Activated naive CD8-positive, alpha-beta T cell treated with anti-CD3 and anti-CD28 coated beads, Interleukin-2, amount 50 U/mL, for 24 hours (primary cell): ENCODE measurements at regions not wholly inside any gene's neighbourhood (a gene's known extent, or its start where the extent isn't known, plus 50 kb on each side); places are given as distances from the start of the nearest gene placed in this dataset.

ENCODE experiments used
- ATAC-seq: fragments of 150-1000 bp; cut with Tn5 transposase; one replicate; pipeline ENCODE4 v1.10.0; 2021
- DNase-seq: peaks from one replicate; pipeline ENCODE4 v3.0.0; 2021
- H3K27ac Mint-ChIP-seq: one replicate; pipeline ENCODE4 v1.8.0; 2021; ENCODE audit warnings: mild to moderate bottlenecking, mixed read lengths
- H3K27me3 Mint-ChIP-seq: one replicate; pipeline ENCODE4 v1.8.0; 2021; ENCODE audit warnings: mixed read lengths
- H3K36me3 Mint-ChIP-seq: one replicate; pipeline ENCODE4 v1.8.0; 2021; ENCODE audit warnings: low read depth, mixed read lengths
- H3K4me1 Mint-ChIP-seq: one replicate; pipeline ENCODE4 v1.8.0; 2021; ENCODE audit warnings: mixed read lengths
- H3K4me3 Mint-ChIP-seq: one replicate; pipeline ENCODE4 v1.8.0; 2021; ENCODE audit warnings: mild to moderate bottlenecking, moderate library complexity, mixed read lengths
- H3K9me3 Mint-ChIP-seq: one replicate; pipeline ENCODE4 v1.8.0; 2021; ENCODE audit warnings: mixed read lengths

DNA sequence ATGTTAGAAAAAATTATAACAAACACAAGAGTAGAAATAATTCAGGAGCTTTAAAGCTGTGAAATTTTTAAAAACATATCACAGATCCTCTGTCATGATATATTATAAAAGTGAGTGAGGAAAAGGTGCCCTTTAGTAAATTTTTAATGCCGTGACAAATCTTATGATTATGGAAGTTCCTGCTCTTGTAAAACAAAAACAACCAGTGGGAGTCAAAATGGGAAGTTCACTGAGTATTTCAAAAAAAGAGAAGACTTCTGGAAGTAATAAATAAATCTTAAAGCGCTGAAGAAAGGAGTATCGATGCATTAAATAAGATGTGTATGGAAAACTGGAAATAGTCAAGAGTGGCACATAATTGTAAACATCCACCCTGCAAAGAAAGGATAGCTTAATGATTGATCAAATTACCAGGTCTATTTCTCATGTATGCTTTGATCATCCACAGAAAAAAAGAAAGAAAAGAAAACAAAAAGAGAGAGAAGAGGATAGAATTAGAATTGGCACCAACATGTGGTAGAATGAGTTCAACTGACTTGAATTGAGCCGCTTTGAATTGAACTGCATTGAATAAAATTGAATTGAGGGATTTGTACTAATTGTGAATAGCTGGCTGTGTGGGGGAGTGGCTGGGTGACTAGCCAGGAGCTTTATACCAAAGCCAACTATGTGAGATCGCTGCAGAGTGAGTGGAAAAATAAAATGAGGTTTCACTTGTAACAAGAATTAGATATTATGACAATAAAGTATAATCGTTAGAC is 647.6 kb upstream of the SPRY2 start:
- ATAC-seq = no peak
- no peak overlapping the region for H3K4me3 Mint-ChIP-seq
- H3K9me3 Mint-ChIP-seq = peaks cover 16% of the 10 kb centered on the region
- no peaks in the 10 kb centered on the region for H3K27me3 Mint-ChIP-seq
- H3K36me3 Mint-ChIP-seq = no peaks in the 10 kb centered on the region
- no peak for DNase-seq
- H3K27ac Mint-ChIP-seq = no peak overlapping the region
- no peaks in the 10 kb centered on the region for H3K4me1 Mint-ChIP-seq

DNA sequence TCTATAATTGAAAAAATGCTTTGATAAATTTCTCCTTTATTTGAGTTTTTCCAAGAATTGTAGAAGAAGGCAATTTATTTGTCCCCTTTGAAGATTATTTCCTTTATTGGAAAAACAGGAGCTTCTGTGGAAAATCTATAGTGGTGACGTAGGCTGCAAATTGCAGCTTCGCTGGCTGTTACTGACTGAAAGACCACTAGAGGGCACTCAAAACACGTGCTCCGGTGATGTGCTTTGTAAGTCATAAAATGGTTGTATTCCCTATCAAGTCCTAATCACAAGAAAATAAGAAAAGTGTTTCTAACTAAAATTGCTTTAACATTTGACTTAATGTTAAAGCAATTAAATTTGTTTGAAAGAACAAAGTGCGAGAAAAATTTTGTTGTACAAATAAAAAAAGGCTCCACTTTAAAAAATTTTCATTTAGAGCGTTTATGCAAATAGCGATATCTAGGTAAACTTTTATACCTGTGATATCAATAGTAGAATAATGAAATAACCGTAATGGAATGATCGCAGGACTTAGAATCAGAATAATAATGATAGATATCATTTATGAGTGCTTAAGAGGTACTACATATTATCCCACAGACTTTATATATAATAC is 638.2 kb upstream of the SPRY2 start:
- DNase-seq (peak; percentile 19), ATAC-seq (no peak)
- H3K27ac Mint-ChIP-seq = no peak overlapping the region
- no peaks in the 10 kb centered on the region for H3K4me1 Mint-ChIP-seq
- H3K27me3 Mint-ChIP-seq = no peaks in the 10 kb centered on the region
- no peak overlapping the region for H3K4me3 Mint-ChIP-seq
- H3K9me3 Mint-ChIP-seq = no peaks in the 10 kb centered on the region
- H3K36me3 Mint-ChIP-seq = no peaks in the 10 kb centered on the region

DNA sequence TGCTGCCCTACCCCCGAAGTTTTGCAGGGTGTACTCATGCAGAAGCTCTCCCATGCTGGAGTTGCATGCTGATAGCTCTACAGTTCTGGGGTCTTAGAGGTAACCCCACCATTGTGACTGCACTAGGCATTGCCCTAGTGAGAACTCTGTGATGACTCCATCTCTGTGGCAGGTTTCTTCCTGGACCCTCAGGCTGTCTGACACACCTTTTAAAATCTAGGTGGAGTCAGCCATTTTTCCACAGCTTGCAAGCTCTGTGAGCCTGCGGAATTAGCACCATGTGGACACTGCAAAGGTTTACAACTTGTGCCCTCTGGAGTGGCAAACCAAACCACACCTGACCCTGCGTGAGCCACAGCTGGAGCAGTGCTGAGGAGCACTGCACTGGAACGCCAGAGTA is 636.2 kb upstream of the SPRY2 start:
- no peak for ATAC-seq
- Mint-ChIP-seq H3K27ac (no peak overlapping the region), H3K4me1 (no peaks in the 10 kb centered on the region), H3K9me3 (no peaks in the 10 kb centered on the region), H3K36me3 (no peaks in the 10 kb centered on the region), H3K4me3 (no peak overlapping the region), H3K27me3 (no peaks in the 10 kb centered on the region)
- DNase-seq = no peak

DNA sequence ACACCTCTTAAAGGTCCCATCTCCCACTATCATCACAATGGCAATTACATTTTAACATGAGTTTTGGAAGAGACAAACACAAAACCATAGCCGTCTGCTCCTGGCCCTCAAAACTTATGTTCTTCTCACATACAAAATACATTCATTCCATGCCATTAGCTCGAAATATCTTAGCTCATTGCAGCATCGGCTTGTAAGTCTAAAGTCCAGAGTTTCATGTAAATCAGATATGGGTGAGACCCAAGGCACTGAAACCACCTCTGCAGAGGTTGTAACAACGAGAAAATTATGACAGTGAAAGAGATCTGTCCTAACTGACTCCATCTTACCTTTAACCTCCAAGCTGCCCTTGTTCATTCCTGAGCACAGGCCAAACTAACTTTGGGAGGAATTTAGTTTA is 635.0 kb upstream of the SPRY2 start:
- Mint-ChIP-seq H3K9me3 (no peaks in the 10 kb centered on the region), H3K36me3 (no peaks in the 10 kb centered on the region), H3K27ac (no peak overlapping the region), H3K4me3 (no peak overlapping the region), H3K4me1 (no peaks in the 10 kb centered on the region), H3K27me3 (no peaks in the 10 kb centered on the region)
- DNase-seq (no peak), ATAC-seq (no peak)

DNA sequence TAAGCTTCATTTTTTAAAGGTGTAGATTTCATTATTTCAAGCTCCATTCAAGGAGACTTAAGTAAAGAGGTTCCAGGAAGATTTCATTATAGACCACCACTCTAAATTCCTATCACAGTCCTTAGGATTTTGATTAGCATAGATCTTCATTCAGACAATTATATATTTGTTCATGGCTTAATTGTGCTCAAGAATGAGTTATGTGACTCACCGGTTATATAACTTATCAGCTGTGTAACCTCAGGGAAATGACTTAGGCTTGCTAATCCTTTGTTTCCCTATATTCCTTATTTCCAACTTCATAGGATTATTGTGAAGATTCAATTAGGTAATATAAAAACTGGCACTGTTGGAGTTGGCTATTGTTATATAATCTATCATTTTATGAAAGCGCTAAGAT is 632.8 kb upstream of the SPRY2 start:
- Mint-ChIP-seq H3K4me3 (no peak overlapping the region), H3K27me3 (no peaks in the 10 kb centered on the region), H3K4me1 (no peaks in the 10 kb centered on the region), H3K9me3 (no peaks in the 10 kb centered on the region), H3K36me3 (no peaks in the 10 kb centered on the region), H3K27ac (no peak overlapping the region)
- ATAC-seq (no peak), DNase-seq (no peak)

DNA sequence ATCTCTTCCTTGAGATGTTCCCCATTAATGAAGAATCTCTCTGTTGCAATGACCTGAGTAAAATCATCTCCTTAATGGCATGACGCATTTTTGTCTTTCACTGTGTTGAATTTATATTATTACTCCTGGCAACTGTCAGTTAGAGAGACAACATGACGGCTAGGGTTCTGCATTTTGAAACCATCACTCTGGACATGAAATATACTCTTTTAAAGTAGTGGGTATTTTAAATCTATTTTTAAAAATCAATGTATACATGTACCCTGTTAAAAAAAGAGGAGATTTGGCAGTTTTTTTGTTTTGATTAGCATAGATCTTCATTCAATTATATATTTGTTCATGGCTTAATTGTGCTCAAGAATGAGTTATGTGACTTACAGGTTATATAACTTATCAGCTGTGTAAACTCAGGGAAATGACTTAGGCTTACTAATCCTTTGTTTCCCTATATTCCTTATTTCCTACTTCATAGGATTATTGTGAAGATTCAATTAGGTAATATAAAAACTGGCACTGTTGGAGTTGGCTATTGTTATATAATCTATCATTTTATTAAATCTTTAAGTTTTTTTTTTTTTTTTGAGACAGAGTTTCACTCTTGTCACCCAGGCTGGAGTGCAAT is 632.0 kb upstream of the SPRY2 start:
- ATAC-seq (no peak), DNase-seq (no peak)
- H3K9me3 Mint-ChIP-seq = no peaks in the 10 kb centered on the region
- H3K4me1 Mint-ChIP-seq = no peaks in the 10 kb centered on the region
- H3K36me3 Mint-ChIP-seq = no peaks in the 10 kb centered on the region
- H3K27ac Mint-ChIP-seq = no peak overlapping the region
- no peak overlapping the region for H3K4me3 Mint-ChIP-seq
- H3K27me3 Mint-ChIP-seq = no peaks in the 10 kb centered on the region

DNA sequence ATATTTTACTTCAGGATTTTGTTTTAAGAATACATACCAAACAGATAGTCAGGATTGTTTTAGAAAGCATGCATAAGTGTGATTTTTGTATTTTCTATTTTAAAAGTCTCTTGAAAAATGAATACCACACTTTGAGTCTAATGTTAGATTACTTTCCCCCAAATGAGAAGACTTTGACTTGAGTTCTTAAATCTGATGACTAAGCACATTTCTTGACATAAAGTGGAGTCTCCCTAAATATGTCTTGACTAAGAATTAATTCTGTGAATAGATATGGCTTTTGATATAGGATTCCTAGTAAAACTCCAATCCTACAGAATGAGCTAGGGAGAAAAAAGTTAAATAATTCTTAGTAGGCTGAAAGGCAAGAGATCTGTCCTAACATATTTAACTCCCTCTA is 624.2 kb upstream of the SPRY2 start:
- H3K4me1 Mint-ChIP-seq = no peaks in the 10 kb centered on the region
- no peak overlapping the region for H3K27ac Mint-ChIP-seq
- peaks cover 6% of the 10 kb centered on the region for H3K9me3 Mint-ChIP-seq
- ATAC-seq (no peak), DNase-seq (no peak)
- H3K4me3 Mint-ChIP-seq = no peak overlapping the region
- H3K36me3 Mint-ChIP-seq = no peaks in the 10 kb centered on the region
- H3K27me3 Mint-ChIP-seq = no peaks in the 10 kb centered on the region

DNA sequence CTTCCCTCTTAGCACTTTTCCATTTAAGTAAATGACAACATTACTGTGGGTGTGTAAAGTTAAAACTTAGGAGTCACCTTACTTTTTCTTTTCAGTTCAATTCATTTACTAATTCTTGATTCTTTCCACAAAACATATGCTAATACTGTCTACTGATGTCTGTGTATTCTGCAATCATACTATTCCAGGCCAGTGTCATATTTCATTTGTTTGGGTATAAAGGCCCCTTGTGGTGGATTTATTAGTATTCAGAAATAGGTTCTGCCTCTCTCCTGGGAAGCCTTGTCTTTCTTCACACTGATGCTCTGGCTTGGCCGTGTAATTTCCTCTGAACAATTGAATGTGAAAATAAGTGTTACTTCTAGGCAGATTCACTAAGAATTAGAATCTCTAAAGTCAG is 621.9 kb upstream of the SPRY2 start:
- ATAC-seq (no peak), DNase-seq (no peak)
- Mint-ChIP-seq H3K9me3 (peaks cover 6% of the 10 kb centered on the region), H3K4me1 (no peaks in the 10 kb centered on the region), H3K27me3 (no peaks in the 10 kb centered on the region), H3K4me3 (no peak overlapping the region), H3K27ac (no peak overlapping the region), H3K36me3 (no peaks in the 10 kb centered on the region)

DNA sequence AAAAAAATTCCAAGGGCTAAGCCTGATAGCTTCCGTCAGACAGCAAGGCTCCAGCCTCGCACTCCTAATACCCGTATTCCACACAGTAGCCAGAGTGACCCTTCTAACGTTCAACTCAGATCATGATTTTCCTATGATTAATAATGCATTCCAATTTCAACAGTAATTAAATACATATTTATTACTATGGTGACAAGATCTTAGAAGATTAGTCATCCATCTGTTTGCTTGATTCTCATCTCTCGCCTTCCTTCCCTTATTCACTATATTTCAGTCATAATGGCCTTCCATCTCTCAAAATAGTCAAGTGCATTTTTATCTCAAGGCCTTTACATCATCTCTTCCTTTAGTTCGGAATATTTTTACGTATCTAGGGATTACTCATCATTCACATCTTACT is 621.2 kb upstream of the SPRY2 start:
- no peak overlapping the region for H3K4me3 Mint-ChIP-seq
- no peaks in the 10 kb centered on the region for H3K27me3 Mint-ChIP-seq
- ATAC-seq = no peak
- no peaks in the 10 kb centered on the region for H3K4me1 Mint-ChIP-seq
- H3K9me3 Mint-ChIP-seq = peaks cover 6% of the 10 kb centered on the region
- H3K27ac Mint-ChIP-seq = no peak overlapping the region
- no peak for DNase-seq
- no peaks in the 10 kb centered on the region for H3K36me3 Mint-ChIP-seq

DNA sequence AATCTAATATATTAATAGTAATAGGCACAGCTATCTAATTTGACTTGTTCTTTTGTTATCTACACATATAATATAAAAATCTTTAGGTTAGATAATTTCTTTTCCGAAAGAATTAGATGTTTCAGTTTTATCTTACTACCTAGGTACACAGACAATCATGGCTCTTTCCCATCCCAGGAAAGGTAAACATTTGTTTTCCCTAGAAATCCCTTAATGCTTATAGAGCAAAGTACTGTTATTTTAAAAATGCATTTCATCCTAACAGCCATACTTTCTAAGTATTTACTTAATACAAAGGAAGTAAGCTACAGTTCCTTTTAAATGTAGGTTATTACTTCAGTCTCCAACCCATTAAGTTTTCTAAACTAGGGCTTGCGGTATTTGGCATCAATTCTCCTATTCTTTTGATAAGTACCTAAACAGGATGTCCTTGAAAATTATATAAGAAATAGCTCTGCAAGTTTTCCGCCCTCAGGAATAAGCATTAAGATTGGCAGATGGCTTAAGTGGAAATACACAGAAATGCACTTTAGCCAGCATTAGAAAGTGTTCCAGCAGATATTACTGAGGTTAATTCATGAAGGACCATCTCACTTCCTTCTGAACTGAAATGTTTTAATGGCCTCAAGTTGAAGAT is 616.2 kb upstream of the SPRY2 start:
- ATAC-seq = no peak
- Mint-ChIP-seq H3K27me3 (no peaks in the 10 kb centered on the region), H3K27ac (no peak overlapping the region), H3K4me3 (no peak overlapping the region), H3K9me3 (peaks cover 3% of the 10 kb centered on the region), H3K36me3 (no peaks in the 10 kb centered on the region), H3K4me1 (no peaks in the 10 kb centered on the region)
- DNase-seq = no peak

DNA sequence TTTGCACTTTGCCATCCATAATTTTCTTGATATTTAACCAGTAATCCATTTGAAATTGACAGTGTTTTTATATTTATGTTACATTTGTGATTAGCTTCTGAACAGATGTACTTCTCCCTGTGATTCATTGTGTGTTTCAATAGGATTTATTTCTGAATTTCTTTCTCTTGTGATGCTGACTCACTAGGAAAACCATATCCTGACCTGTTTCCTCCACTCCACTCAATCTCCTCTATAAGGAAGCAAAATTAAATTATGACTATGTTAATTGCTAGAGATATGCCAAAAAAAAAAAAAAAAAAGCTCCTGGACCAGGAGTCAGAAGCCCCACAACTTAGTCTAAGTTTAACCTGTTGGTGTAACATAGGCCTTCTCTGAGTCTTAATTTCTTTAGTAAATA is 614.6 kb upstream of the SPRY2 start:
- no peaks in the 10 kb centered on the region for H3K27me3 Mint-ChIP-seq
- DNase-seq = no peak
- H3K4me1 Mint-ChIP-seq = no peaks in the 10 kb centered on the region
- H3K4me3 Mint-ChIP-seq = no peak overlapping the region
- H3K27ac Mint-ChIP-seq = no peak overlapping the region
- no peaks in the 10 kb centered on the region for H3K36me3 Mint-ChIP-seq
- no peaks in the 10 kb centered on the region for H3K9me3 Mint-ChIP-seq
- ATAC-seq = no peak

DNA sequence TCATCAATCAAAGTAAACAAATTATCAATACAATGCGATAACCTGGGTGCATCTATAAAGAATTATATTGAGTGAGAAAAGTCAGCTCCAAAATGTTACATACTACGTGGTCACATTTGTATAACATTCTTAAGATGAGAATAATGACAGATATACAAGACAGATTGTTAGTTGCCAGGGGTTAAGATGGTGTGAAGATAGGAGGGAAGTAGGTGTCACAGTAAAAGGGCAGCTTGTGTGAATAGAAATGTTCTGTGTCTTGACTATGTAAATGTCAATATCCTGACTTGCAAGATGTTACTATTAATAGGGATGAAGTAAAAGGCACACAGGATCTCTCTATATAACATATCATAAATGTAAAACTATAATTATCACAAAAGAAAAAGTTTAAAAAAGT is 611.2 kb upstream of the SPRY2 start:
- no peak overlapping the region for H3K27ac Mint-ChIP-seq
- no peaks in the 10 kb centered on the region for H3K27me3 Mint-ChIP-seq

DNA sequence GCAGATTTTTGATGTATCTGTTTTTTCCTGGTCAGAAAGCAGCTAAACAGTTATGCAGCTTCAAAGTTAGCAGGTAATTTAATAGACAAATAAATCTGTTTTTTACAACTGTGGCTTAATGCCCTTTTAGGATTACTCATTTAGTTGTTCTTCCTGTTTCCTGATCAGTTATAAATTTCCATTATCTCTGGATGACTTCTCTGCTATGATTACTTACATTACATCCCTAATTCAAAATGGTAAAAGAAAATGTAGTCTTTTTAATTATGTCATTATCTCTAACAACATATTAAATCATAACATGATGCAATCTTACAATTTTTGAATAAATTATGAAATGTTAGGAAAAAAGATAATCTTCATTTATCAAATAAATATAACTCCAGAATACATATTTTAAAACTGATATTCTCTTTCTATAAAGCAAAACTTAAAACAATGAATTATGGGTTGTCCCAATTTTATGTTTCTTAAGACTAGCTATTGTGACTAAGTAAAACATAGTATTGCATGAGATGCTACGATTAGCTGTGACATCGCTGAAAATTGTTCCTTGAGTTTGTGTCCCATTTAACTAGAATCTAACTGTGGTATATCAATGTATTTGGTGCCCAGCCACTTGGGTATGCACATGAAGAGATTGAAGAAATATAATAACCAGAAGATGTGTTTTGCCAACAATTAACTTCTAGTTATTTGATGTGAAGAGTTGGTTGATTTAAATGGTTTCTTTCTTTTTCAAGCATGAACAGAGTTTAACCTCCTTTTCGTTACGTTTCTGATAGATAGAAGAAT is 605.3 kb upstream of the SPRY2 start:
- ATAC-seq (no peak), DNase-seq (no peak)
- Mint-ChIP-seq H3K36me3 (no peaks in the 10 kb centered on the region), H3K27ac (no peak overlapping the region), H3K4me3 (no peak overlapping the region), H3K27me3 (no peaks in the 10 kb centered on the region), H3K9me3 (peaks cover 12% of the 10 kb centered on the region), H3K4me1 (no peaks in the 10 kb centered on the region)

More for the DNA sequence above, 611.2 kb upstream of the SPRY2 start:
- ATAC-seq (no peak), DNase-seq (no peak)
- Mint-ChIP-seq H3K4me1 (no peaks in the 10 kb centered on the region), H3K4me3 (no peak overlapping the region), H3K9me3 (peaks cover 7% of the 10 kb centered on the region), H3K36me3 (no peaks in the 10 kb centered on the region)

DNA sequence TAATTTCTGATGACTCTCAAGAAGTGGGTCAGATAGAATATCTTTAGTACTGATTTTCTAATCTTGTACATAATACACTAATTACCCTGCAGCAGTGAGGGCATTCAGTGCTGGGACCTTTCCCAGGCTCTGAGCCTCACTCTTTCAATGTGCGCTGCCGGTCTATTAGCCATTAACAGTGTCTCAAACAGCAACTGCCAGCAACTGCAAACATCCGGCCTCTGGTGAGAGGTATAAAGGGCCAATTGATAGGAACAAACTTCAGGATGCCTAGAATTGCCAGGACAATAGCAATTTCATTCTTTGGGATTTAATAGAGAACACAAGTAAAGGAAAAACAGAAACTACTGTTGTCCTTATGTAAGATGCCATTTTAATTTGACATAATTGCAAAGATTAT is 604.4 kb upstream of the SPRY2 start:
- no peaks in the 10 kb centered on the region for H3K27me3 Mint-ChIP-seq
- no peak for DNase-seq
- H3K4me3 Mint-ChIP-seq = no peak overlapping the region
- no peaks in the 10 kb centered on the region for H3K4me1 Mint-ChIP-seq
- peaks cover 17% of the 10 kb centered on the region for H3K9me3 Mint-ChIP-seq
- H3K27ac Mint-ChIP-seq = no peak overlapping the region
- no peaks in the 10 kb centered on the region for H3K36me3 Mint-ChIP-seq
- ATAC-seq = no peak
